ENCODE measurements at regions not wholly inside any gene's neighbourhood (a gene's known extent, or its start where the extent isn't known, plus 50 kb on each side); places are given as distances from the start of the nearest gene placed in this dataset.

GRCh38 chr7:119919986-119920385, 353.0 kb upstream of the KCND2 start:
- H2AFZ ChIP-seq (ENCODE audit: low read depth, low read length), result no peak overlapping the region
- H3K27me3 ChIP-seq (ENCODE audit: insufficient read depth, low read length, poor library complexity), result no peaks in the 10 kb centered on the region
- ATAC-seq (ENCODE audit: insufficient read depth, low read depth) (no peak), DNase-seq (no peak)
- no peaks in the 10 kb centered on the region for H3K4me1 ChIP-seq (ENCODE audit: insufficient read depth, low read length)
- H3K36me3 ChIP-seq (ENCODE audit: insufficient read depth, low read length), result no peaks in the 10 kb centered on the region
- no peaks in the 10 kb centered on the region for H4K20me1 ChIP-seq (ENCODE audit: insufficient read depth, low read length)
- no peak overlapping the region for H3K9ac ChIP-seq (ENCODE audit: low read depth, low read length)
- H3K27ac ChIP-seq (ENCODE audit: low read length), result no peak overlapping the region
- H3K9me3 ChIP-seq (ENCODE audit: insufficient read depth, low read length, severe bottlenecking), result no peaks in the 10 kb centered on the region
- no peak for TF ChIP-seq CTCF (IDR thresholded peaks at IDR 0.05; ENCODE audit: borderline replicate concordance, extremely low read depth, low read length, poor library complexity, severe bottlenecking)
- no peak for TF ChIP-seq EZH2 (IDR thresholded peaks at IDR 0.05; ENCODE audit: borderline replicate concordance, low read depth, low read length, severe bottlenecking)
- H3K4me2 ChIP-seq (ENCODE audit: insufficient read depth, low read length), result no peak overlapping the region
- H3K79me2 ChIP-seq (ENCODE audit: insufficient read depth, low read length), result no peaks in the 10 kb centered on the region
- no peak overlapping the region for H3K4me3 ChIP-seq (ENCODE audit: low read depth in 1 of 2, low read length in 2 of 2)

GRCh38 chr7:119925581-119926289, 347.2 kb upstream of the KCND2 start:
- no peak overlapping the region for H3K27ac ChIP-seq (ENCODE audit: low read length)
- no peak for ATAC-seq (ENCODE audit: insufficient read depth, low read depth)
- H4K20me1 ChIP-seq (ENCODE audit: insufficient read depth, low read length), result no peaks in the 10 kb centered on the region
- H3K27me3 ChIP-seq (ENCODE audit: insufficient read depth, low read length, poor library complexity), result no peaks in the 10 kb centered on the region
- TF ChIP-seq EZH2 (IDR thresholded peaks at IDR 0.05; ENCODE audit: borderline replicate concordance, low read depth, low read length, severe bottlenecking) (no peak), CTCF (IDR thresholded peaks at IDR 0.05; ENCODE audit: borderline replicate concordance, extremely low read depth, low read length, poor library complexity, severe bottlenecking) (no peak)
- no peaks in the 10 kb centered on the region for H3K79me2 ChIP-seq (ENCODE audit: insufficient read depth, low read length)
- no peaks in the 10 kb centered on the region for H3K9me3 ChIP-seq (ENCODE audit: insufficient read depth, low read length, severe bottlenecking)
- H3K9ac ChIP-seq (ENCODE audit: low read depth, low read length), result no peak overlapping the region
- no peaks in the 10 kb centered on the region for H3K36me3 ChIP-seq (ENCODE audit: insufficient read depth, low read length)
- no peak for DNase-seq
- H3K4me1 ChIP-seq (ENCODE audit: insufficient read depth, low read length), result no peaks in the 10 kb centered on the region
- no peak overlapping the region for H2AFZ ChIP-seq (ENCODE audit: low read depth, low read length)
- H3K4me2 ChIP-seq (ENCODE audit: insufficient read depth, low read length), result no peak overlapping the region
- no peak overlapping the region for H3K4me3 ChIP-seq (ENCODE audit: low read depth in 1 of 2, low read length in 2 of 2)

- DNase-seq, result no peak
- H3K36me3 ChIP-seq (ENCODE audit: insufficient read depth, low read length), result no peaks in the 10 kb centered on the region
- no peak overlapping the region for H3K27ac ChIP-seq (ENCODE audit: low read length)
- H3K9ac ChIP-seq (ENCODE audit: low read depth, low read length), result no peak overlapping the region
- no peaks in the 10 kb centered on the region for H4K20me1 ChIP-seq (ENCODE audit: insufficient read depth, low read length)
- no peak overlapping the region for H3K4me2 ChIP-seq (ENCODE audit: insufficient read depth, low read length)
- no peaks in the 10 kb centered on the region for H3K4me1 ChIP-seq (ENCODE audit: insufficient read depth, low read length)
- no peak overlapping the region for H3K4me3 ChIP-seq (ENCODE audit: low read depth in 1 of 2, low read length in 2 of 2)
- no peaks in the 10 kb centered on the region for H3K27me3 ChIP-seq (ENCODE audit: insufficient read depth, low read length, poor library complexity)
- no peak overlapping the region for H2AFZ ChIP-seq (ENCODE audit: low read depth, low read length)
- no peaks in the 10 kb centered on the region for H3K9me3 ChIP-seq (ENCODE audit: insufficient read depth, low read length, severe bottlenecking)
- TF ChIP-seq CTCF (IDR thresholded peaks at IDR 0.05; ENCODE audit: borderline replicate concordance, extremely low read depth, low read length, poor library complexity, severe bottlenecking), result no peak
- no peak for TF ChIP-seq EZH2 (IDR thresholded peaks at IDR 0.05; ENCODE audit: borderline replicate concordance, low read depth, low read length, severe bottlenecking)
- H3K79me2 ChIP-seq (ENCODE audit: insufficient read depth, low read length), result no peaks in the 10 kb centered on the region
- ATAC-seq (ENCODE audit: insufficient read depth, low read depth), result no peak
Measured at GRCh38 chr7:119929891-119930290, 343.1 kb upstream of the KCND2 start.

Measured in DND-41 (cell line).